K562 (cell line): ENCODE measurements at regions not wholly inside any gene's neighbourhood (a gene's known extent, or its start where the extent isn't known, plus 50 kb on each side); places are given as distances from the start of the nearest gene placed in this dataset.

Source experiments
- ATAC-seq: fragments of 200-7000 bp; cut with Tn5 transposase; 3 replicates; pipeline ENCODE4 v1.9.1; 2020; ENCODE audit warnings: moderate library complexity
- BruUV-seq: library from RNA; stranded (reverse); fragments of 400-500 nt; replicated peaks from 2 replicates; lab custom pipeline; 2021; lab: Mats Ljungman, UMichigan
- CTCF ChIA-PET: fragments of 300-600 bp; formaldehyde crosslinking; extraction: SDS; loops from one replicate; lab custom pipeline; 2021; ENCODE audit warnings: low intra/inter-chr PET ratio; lab: Yijun Ruan, JAX
- POLR2A ChIA-PET: fragments of 300-600, 350-650 bp; sonication (Branson Sonifier 250); formaldehyde crosslinking; extraction: SDS; loops from one replicate; lab custom pipeline; 2021; ENCODE audit warnings: antibody characterized with exemption, inconsistent platforms; lab: Yijun Ruan, JAX
- DNase-seq, 4 experiments: peaks; one replicate each; pipeline versions ENCODE4 v3.0.0 to v3.0.0-alpha.2; 2011 to 2018; ENCODE audit warnings: low spot score in 3 of 4, mixed read lengths in 3 of 4; ENCODE audit errors: extremely low read depth in 1 of 4
- FAIRE-seq: peaks from 2 replicates; lab custom pipeline; 2011; peaks lifted over from hg19 to GRCh38; lab: Jason Lieb, UNC
- H2AFZ ChIP-seq: 2 replicates; pipeline ENCODE4 v1.6.0; 2011; ENCODE audit warnings: low read depth, low read length, control low read depth, inconsistent platforms
- H3K27ac ChIP-seq: fragments of 200-600 bp; 3 replicates; pipeline ENCODE4 v1.8.0; 2011; ENCODE audit warnings: low read depth, mild to moderate bottlenecking, control low read depth, inconsistent platforms, low read length, moderate library complexity, mixed read lengths; ENCODE audit errors: extremely low read depth
- H3K27me3 ChIP-seq, 2 experiments: fragments of 300-600 bp in 1 of 2; 2 replicates in 1 of 2; 3 replicates in 1 of 2; pipeline versions ENCODE4 v1.6.0 to v1.8.0; 2011; ENCODE audit warnings: inconsistent platforms in 2 of 2, low read length in 2 of 2, mild to moderate bottlenecking in 1 of 2, mixed read lengths in 1 of 2, moderate library complexity in 1 of 2; ENCODE audit not compliant: control insufficient read depth in 2 of 2, insufficient read depth in 2 of 2
- H3K36me3 ChIP-seq: fragments of 300-600 bp; 3 replicates; pipeline ENCODE4 v1.8.0; 2011; ENCODE audit warnings: mild to moderate bottlenecking, low read length, inconsistent platforms; ENCODE audit not compliant: control insufficient read depth, insufficient read depth
- H3K4me1 ChIP-seq, 2 experiments: fragments of 200-600 bp in 1 of 2; replicated peaks in 1 of 2; 2 replicates in 1 of 2; 3 replicates in 1 of 2; pipeline versions ENCODE4 v1.5.1 to v1.8.0; 2011; ENCODE audit warnings: inconsistent platforms in 2 of 2, low read length in 2 of 2, mild to moderate bottlenecking in 1 of 2, mixed read lengths in 1 of 2, moderate library complexity in 1 of 2; ENCODE audit not compliant: control insufficient read depth in 2 of 2, insufficient read depth in 2 of 2
- H3K4me2 ChIP-seq: 2 replicates; pipeline ENCODE4 v1.6.1; 2011; ENCODE audit warnings: low read length, control low read depth, inconsistent platforms, mixed read lengths; ENCODE audit not compliant: insufficient read depth
- H3K4me3 ChIP-seq: fragments of 200-600 bp; sonication (generic), shearing (Covaris generic); 2 replicates; pipeline ENCODE4 v1.5.1; 2016; ENCODE audit warnings: control low read depth, inconsistent platforms
- H3K79me2 ChIP-seq: fragments of 200-600 bp; 3 replicates; pipeline ENCODE4 v1.8.0; 2011; ENCODE audit warnings: low read length, inconsistent platforms; ENCODE audit not compliant: control insufficient read depth, insufficient read depth
- H3K9ac ChIP-seq, 2 experiments: 2 replicates each; pipeline versions ENCODE4 v1.6.0 to v1.6.1; 2011; ENCODE audit warnings: low read depth in 2 of 2, low read length in 2 of 2, control low read depth in 1 of 2, inconsistent platforms in 1 of 2, mild to moderate bottlenecking in 1 of 2, mixed read lengths in 1 of 2; ENCODE audit not compliant: insufficient read depth in 1 of 2
- H3K9me1 ChIP-seq: one replicate; pipeline ENCODE4 v1.6.0; 2011; ENCODE audit warnings: inconsistent platforms, mild to moderate bottlenecking, low read length, moderate library complexity; ENCODE audit not compliant: control insufficient read depth, insufficient read depth
- H3K9me3 ChIP-seq: replicated peaks from 2 replicates; pipeline ENCODE4 v1.5.1; 2011; ENCODE audit warnings: low read depth, low read length, inconsistent platforms; ENCODE audit not compliant: control insufficient read depth, insufficient read depth
- H4K20me1 ChIP-seq: replicated peaks from 2 replicates; pipeline ENCODE4 v1.6.1; 2011; ENCODE audit warnings: low read length, inconsistent platforms, mixed read lengths; ENCODE audit not compliant: control insufficient read depth, insufficient read depth
- ATF1 ChIP-seq, 2 experiments: fragments of 450-650 bp in 1 of 2; IDR thresholded peaks; 2 replicates each; pipeline ENCODE4 v1.6.1; 2016; ENCODE audit warnings: missing compliant biosample characterization in 1 of 2, missing genetic modification characterization in 1 of 2
- FOXA3 ChIP-seq, 2 experiments: fragments of 450-650 bp in 1 of 2; sonication (generic) in 1 of 2; formaldehyde crosslinking; IDR thresholded peaks in 1 of 2; conservative IDR thresholded peaks in 1 of 2; 2 replicates each; pipeline versions ENCODE4 v1.4.0 to v1.8.0; 2020 to 2022; ENCODE audit warnings: mild to moderate bottlenecking in 2 of 2, missing genetic modification reagents in 1 of 2
- JUN ChIP-seq, 2 experiments: sonication (generic) in 1 of 2; formaldehyde crosslinking in 1 of 2; IDR thresholded peaks; 2 replicates each; pipeline versions ENCODE4 v1.6.1 to v1.8.0; 2012 to 2022; ENCODE audit warnings: borderline replicate concordance in 2 of 2, mild to moderate bottlenecking in 2 of 2, improper control_type of control experiment in 1 of 2, low read depth in 1 of 2, low read length in 1 of 2, missing genetic modification reagents in 1 of 2
- KDM2B ChIP-seq: fragments of 250-450 bp; sonication (Bioruptor Pico); IDR thresholded peaks from 2 replicates; pipeline ENCODE4 v1.8.0; 2021; ENCODE audit warnings: mild to moderate bottlenecking, moderate library complexity
- RBBP5 ChIP-seq: fragments of 200-600 bp; sonication (generic); IDR thresholded peaks from 2 replicates; pipeline ENCODE4 v1.6.1; 2012; ENCODE audit warnings: borderline replicate concordance, mild to moderate bottlenecking, low read length, control low read depth, inconsistent platforms; ENCODE audit not compliant: insufficient read depth, poor library complexity, severe bottlenecking
- WHSC1 ChIP-seq: IDR thresholded peaks from one replicate; pipeline ENCODE4 v1.6.1; 2012; ENCODE audit warnings: low read length, control low read depth, inconsistent platforms
- ZNF311 ChIP-seq: fragments of 250-450 bp; sonication (Bioruptor Pico); IDR thresholded peaks from 2 replicates; pipeline ENCODE4 v1.4.0; 2020; ENCODE audit warnings: mild to moderate bottlenecking, moderate library complexity
- ZNF830 ChIP-seq: fragments of 250-450 bp; sonication (Bioruptor Pico); IDR thresholded peaks from 2 replicates; pipeline ENCODE4 v1.5.0; 2021; ENCODE audit warnings: mild to moderate bottlenecking
- WGBS: fragments of 100-300 bp; shearing (Covaris generic); methylation state at CpG from one replicate; pipeline ENCODE4 v1.1.6; 2016; ENCODE audit warnings: low coverage, mixed read lengths; ENCODE audit not compliant: insufficient coverage; ENCODE audit errors: missing lambda C conversion rate; 5-methylcytosine and 5-hydroxymethylcytosine counted together
- in situ Hi-C: fragments of 300-500 bp; cut with MboI; formaldehyde crosslinking; loops from 4 replicates; pipeline ENCODE4 v1.15.0; 2018; ENCODE audit warnings: inconsistent platforms, mixed read lengths
- intact Hi-C: fragments of 100-400 bp; cut with micrococcal nuclease; formaldehyde crosslinking; loops from 2 replicates; pipeline ENCODE4 v1.14.2; 2022
- TF ChIP-seq, protein P1 (sequence below): fragments of 450-650 bp; IDR thresholded peaks from 2 replicates; pipeline ENCODE4 v1.6.1; 2018; ENCODE audit warnings: mild to moderate bottlenecking, low read depth; ENCODE audit not compliant: partially characterized antibody

DNA sequence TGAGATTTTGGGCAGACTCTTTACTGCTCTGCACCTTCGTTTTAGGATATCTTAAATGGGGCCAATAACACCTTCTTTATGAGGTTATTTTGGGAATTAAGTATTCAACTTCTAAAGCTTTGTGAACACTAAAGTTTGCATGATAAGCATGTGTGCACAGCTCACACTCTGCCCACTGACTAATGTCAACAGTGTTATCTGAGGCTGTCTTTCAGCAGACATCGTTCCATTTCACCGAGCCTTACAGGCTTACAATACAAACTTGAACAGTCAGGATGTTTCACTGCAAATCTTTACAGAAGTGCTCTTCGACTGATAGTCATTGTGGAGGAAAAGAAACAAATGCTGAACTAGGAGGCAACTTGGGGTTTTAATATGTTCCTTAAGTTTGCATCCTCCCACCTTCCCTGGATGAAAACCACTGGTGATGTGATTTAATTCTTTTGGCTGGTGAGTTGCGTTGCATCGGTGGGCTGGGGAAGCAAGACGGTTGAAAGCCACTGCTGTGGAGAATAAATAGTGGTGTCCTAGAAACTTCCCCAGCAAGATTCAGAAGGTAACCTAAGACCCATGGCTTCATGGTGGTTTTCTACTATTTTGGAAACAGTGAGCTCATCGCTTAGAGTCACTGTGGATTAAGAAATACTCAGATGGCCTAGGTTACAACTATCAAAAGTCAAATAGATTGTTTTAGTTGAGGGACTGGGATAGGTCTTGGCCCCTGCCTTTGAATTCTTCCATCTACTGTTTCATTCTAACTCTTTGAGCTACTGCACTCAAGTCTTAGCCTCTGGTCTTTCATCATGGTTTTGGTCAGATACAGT lies 167.2 kb upstream of the MAP3K7 start:
- BruUV-seq, result no TSS peak
- H3K4me3 ChIP-seq, result no peak overlapping the region
- H3K79me2 ChIP-seq, result no peaks in the 10 kb centered on the region
- DNase-seq (no peak), FAIRE-seq (no peak), ATAC-seq (no peak)
- TF ChIP-seq FOXA3 (CRISPR knock-in tag; conservative IDR thresholded peaks at IDR 0.05 in 1 of 2, IDR thresholded peaks at IDR 0.05 in 1 of 2) (peak in 1 of 2 experiments; percentile 55; a peak in 1 of 4 replicates), KDM2B (no peak)
- H3K9me1 ChIP-seq, result no peaks in the 10 kb centered on the region
- no peaks in the 10 kb centered on the region for H3K27me3 ChIP-seq
- H2AFZ ChIP-seq, result no peak overlapping the region
- in situ Hi-C loops (no loop called here), intact Hi-C loops (no loop called here)
- no peaks in the 10 kb centered on the region for H3K9me3 ChIP-seq
- 3% methylated on average over 8 of the region's 8 CpGs for WGBS
- no peaks in the 10 kb centered on the region for H3K4me1 ChIP-seq
- no peaks in the 10 kb centered on the region for H3K36me3 ChIP-seq
- no peak overlapping the region for H3K27ac ChIP-seq
- ChIA-PET CTCF (no interaction called here), POLR2A (no interaction called here)
- no peaks in the 10 kb centered on the region for H4K20me1 ChIP-seq
- H3K4me2 ChIP-seq, result no peak overlapping the region
- H3K9ac ChIP-seq, result no peak overlapping the region

GRCh38 chr6:90739802-90740201 lies 152.9 kb upstream of the MAP3K7 start:
- intact Hi-C loops, result no loop called here
- Histone ChIP-seq H3K9ac (no peak overlapping the region), H3K79me2 (no peaks in the 10 kb centered on the region), H3K9me1 (no peaks in the 10 kb centered on the region), H3K4me1 (no peaks in the 10 kb centered on the region), H3K4me2 (no peak overlapping the region), H4K20me1 (no peaks in the 10 kb centered on the region), H3K4me3 (no peak overlapping the region), H3K27ac (no peak overlapping the region), H3K9me3 (no peaks in the 10 kb centered on the region), H2AFZ (no peak overlapping the region), H3K27me3 (no peaks in the 10 kb centered on the region), H3K36me3 (no peaks in the 10 kb centered on the region)
- FAIRE-seq (no peak), DNase-seq (no peak), ATAC-seq (no peak)
- ChIA-PET POLR2A (interaction anchor here (0.6 kb wide), 1 partner anchor 248 kb away, joined by 3 read pairs; no protein-coding TSS in a partner anchor), CTCF (no interaction called here)
- no TSS peak for BruUV-seq
- in situ Hi-C loops, result no loop called here
- WGBS, result 0% methylated on average over 4 of the region's 4 CpGs
- TF ChIP-seq WHSC1 (no peak), JUN (IDR thresholded peaks at IDR 0.05; ENCODE audit: borderline replicate concordance, low read depth, low read length) (no peak), JUN (CRISPR knock-in tag; IDR thresholded peaks at IDR 0.05; ENCODE audit: borderline replicate concordance) (no peak), ZNF830 (CRISPR knock-in tag) (no peak), ATF1 (CRISPR knock-in tag; IDR thresholded peaks at IDR 0.05) (no peak), ATF1 (tag; IDR thresholded peaks at IDR 0.05) (no peak), ZNF311 (CRISPR knock-in tag) (no peak), RBBP5 (no peak)
- TF ChIP-seq, protein P1, sequence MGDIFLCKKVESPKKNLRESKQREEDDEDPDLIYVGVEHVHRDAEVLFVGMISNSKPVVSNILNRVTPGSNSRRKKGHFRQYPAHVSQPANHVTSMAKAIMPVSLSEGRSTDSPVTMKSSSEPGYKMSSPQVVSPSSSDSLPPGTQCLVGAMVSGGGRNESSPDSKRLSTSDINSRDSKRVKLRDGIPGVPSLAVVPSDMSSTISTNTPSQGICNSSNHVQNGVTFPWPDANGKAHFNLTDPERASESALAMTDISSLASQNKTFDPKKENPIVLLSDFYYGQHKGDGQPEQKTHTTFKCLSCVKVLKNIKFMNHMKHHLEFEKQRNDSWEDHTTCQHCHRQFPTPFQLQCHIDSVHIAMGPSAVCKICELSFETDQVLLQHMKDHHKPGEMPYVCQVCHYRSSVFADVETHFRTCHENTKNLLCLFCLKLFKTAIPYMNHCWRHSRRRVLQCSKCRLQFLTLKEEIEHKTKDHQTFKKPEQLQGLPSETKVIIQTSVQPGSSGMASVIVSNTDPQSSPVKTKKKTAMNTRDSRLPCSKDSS, result no peak
